ENCODE measurements at regions not wholly inside any gene's neighbourhood (a gene's known extent, or its start where the extent isn't known, plus 50 kb on each side); places are given as distances from the start of the nearest gene placed in this dataset.

DNA sequence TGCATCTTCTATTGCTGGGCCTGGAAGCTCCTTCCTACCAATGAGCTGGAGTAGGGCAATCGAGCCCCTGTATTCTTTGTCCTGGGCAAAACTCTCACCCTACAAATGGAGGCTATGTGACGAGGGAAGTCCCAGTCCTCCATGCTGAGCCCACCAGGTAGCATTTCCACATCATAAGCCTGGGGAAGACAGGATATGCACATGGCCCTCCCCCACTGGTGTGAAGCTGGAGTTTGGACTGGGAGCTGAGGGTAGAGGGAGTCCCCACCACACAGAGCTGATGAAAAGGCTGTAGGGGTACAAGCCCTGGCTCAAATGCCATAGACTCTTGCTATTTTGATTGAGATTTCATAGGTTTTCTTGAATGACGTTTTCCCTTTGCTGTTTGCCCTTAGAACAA, 99.5 kb upstream of the FOXC1 start:
- TF ChIP-seq POLR2A (IDR thresholded peaks at IDR 0.05) = no peak
- TF ChIP-seq, protein P1, sequence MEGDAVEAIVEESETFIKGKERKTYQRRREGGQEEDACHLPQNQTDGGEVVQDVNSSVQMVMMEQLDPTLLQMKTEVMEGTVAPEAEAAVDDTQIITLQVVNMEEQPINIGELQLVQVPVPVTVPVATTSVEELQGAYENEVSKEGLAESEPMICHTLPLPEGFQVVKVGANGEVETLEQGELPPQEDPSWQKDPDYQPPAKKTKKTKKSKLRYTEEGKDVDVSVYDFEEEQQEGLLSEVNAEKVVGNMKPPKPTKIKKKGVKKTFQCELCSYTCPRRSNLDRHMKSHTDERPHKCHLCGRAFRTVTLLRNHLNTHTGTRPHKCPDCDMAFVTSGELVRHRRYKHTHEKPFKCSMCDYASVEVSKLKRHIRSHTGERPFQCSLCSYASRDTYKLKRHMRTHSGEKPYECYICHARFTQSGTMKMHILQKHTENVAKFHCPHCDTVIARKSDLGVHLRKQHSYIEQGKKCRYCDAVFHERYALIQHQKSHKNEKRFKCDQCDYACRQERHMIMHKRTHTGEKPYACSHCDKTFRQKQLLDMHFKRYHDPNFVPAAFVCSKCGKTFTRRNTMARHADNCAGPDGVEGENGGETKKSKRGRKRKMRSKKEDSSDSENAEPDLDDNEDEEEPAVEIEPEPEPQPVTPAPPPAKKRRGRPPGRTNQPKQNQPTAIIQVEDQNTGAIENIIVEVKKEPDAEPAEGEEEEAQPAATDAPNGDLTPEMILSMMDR (IDR thresholded peaks at IDR 0.05) = no peak
- DNase-seq = no peak
- Histone ChIP-seq H3K27ac (no peak overlapping the region), H3K9me3 (no peaks in the 10 kb centered on the region), H3K4me1 (no peaks in the 10 kb centered on the region), H3K36me3 (no peaks in the 10 kb centered on the region), H3K27me3 (no peaks in the 10 kb centered on the region), H3K4me3 (no peak overlapping the region)

DNA sequence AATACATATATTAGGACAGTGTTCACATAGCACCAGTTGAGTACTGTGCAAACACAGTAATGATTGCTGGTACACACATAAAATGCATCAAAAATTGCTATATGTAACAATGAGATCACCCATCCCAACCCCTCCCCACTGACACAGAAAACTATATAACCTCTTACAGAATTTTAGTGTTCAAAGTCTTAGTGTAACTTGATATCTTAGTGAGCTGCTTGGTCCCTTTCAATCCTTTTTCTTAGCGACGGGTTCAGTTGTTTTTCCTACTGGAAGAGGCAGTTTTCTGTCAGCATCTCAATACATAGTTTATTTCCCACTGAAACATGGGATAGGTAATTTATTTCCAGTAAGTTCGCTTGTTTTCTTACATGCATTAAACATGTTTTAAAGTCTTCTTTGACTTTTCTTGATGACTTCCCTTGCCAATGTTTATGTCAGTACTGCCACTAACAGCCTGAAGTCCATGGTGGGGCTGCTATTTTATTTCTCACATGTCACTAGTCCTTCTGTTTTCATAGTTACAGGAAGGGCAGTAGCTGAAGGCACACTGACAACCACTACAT, 96.4 kb upstream of the FOXC1 start:
- Histone ChIP-seq H3K4me3 (no peak overlapping the region), H3K9me3 (no peaks in the 10 kb centered on the region), H3K27ac (no peak overlapping the region), H3K27me3 (no peaks in the 10 kb centered on the region), H3K36me3 (no peaks in the 10 kb centered on the region), H3K4me1 (no peaks in the 10 kb centered on the region)
- no peak for DNase-seq
- TF ChIP-seq POLR2A (IDR thresholded peaks at IDR 0.05) = no peak
- TF ChIP-seq, protein P1 (IDR thresholded peaks at IDR 0.05) = no peak

DNA sequence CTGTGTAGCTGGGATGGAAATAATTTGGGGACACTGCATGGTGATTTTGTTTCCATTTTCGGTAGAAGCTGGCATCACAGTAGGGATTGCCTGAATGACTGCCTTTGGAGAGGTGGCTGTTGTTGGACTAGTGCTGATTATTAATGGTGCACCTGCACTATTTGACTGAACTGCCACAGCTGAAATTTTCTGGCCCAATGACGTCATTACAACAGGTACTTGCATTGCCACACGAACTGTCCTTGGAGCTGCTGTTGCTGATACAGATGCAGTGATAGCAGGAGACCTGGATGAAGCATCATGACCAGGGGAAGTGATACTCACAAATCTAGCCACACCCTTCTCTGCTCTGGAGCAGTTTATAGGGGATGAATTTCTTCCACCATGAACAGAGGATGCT, 95.6 kb upstream of the FOXC1 start:
- Histone ChIP-seq H3K27me3 (no peaks in the 10 kb centered on the region), H3K9me3 (no peaks in the 10 kb centered on the region), H3K4me1 (no peaks in the 10 kb centered on the region), H3K27ac (no peak overlapping the region), H3K4me3 (no peak overlapping the region), H3K36me3 (no peaks in the 10 kb centered on the region)
- no peak for DNase-seq
- TF ChIP-seq, protein P1 (IDR thresholded peaks at IDR 0.05) = no peak
- TF ChIP-seq POLR2A (IDR thresholded peaks at IDR 0.05) = no peak

DNA sequence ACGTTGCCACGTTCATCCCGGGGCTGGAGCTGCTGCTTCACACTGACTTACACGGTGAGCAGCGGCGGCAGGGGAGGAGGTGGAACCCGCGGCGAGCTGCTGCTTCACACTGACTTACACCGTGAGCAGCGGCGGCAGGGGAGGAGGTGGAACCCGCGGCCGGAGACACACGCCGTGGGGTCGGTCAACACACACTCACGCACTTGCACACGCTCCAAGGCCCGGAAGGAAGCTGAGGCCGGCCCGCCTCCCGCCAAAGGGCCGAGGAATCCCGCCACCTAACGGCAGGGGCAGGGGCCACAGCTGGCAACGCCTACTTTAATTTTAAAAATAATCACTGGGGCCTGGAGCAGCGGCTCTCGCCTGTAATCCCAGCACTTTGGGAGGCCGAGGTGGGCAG, 94.4 kb upstream of the FOXC1 start:
- DNase-seq = no peak
- Histone ChIP-seq H3K4me1 (no peaks in the 10 kb centered on the region), H3K36me3 (no peaks in the 10 kb centered on the region), H3K9me3 (no peaks in the 10 kb centered on the region), H3K27ac (no peak overlapping the region), H3K4me3 (no peak overlapping the region), H3K27me3 (no peaks in the 10 kb centered on the region)
- TF ChIP-seq, protein P1 (IDR thresholded peaks at IDR 0.05) = no peak
- no peak for TF ChIP-seq POLR2A (IDR thresholded peaks at IDR 0.05)

DNA sequence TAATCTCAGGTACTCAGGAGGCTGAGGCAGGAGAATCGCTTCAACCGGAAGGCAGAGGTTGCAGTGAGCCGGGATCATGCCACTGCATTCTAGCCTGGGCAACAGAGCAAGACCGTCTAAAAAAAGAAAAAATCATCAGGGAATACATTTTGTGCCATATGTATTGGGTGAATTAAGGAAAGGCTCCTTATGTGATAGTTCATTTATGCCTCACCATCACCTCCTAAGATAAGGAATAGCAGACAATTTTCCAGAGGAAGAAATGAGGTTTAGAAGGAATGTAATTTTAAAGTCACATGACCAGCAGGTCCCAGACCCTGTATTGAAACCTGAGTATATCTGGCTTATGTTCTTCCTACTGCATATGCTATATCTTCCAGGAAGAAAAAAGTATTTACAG, 93.9 kb upstream of the FOXC1 start:
- H3K27ac ChIP-seq = no peak overlapping the region
- no peaks in the 10 kb centered on the region for H3K36me3 ChIP-seq
- no peaks in the 10 kb centered on the region for H3K4me1 ChIP-seq
- H3K4me3 ChIP-seq = no peak overlapping the region
- DNase-seq = no peak
- no peaks in the 10 kb centered on the region for H3K27me3 ChIP-seq
- H3K9me3 ChIP-seq = no peaks in the 10 kb centered on the region
- TF ChIP-seq, protein P1 (IDR thresholded peaks at IDR 0.05) = no peak
- TF ChIP-seq POLR2A (IDR thresholded peaks at IDR 0.05) = no peak

All from Peyer's patch (tissue), 4 donors.